Stimulated activated CD4-positive, alpha-beta T cell treated with anti-CD3 and anti-CD28 coated beads, Interleukin-1b, Interleukin-23, amount 100 ng/mL, for 4 hours (primary cell): ENCODE measurements at regions not wholly inside any gene's neighbourhood (a gene's known extent, or its start where the extent isn't known, plus 50 kb on each side); places are given as distances from the start of the nearest gene placed in this dataset.
"Not testable (repeated sequence)": the region's sequence is repeated elsewhere in the genome, so short reads cannot be mapped to it uniquely, and the experiment has no call there.

Experiments
- DNase-seq, 2 donors: peaks; one replicate each; pipeline ENCODE4 v3.0.0-alpha.2; 2020; ENCODE audit warnings: low read depth in 2 of 2

- DNase-seq, result no peak
Measured at GRCh38 chr21:35982717-35983116, 77.6 kb downstream of the SETD4 start.

GRCh38 chr21:35981514-35982070 lies 78.7 kb downstream of the SETD4 start:
- no peak for DNase-seq

- no peak for DNase-seq
Measured at GRCh38 chr21:35980821-35981220, 79.5 kb downstream of the SETD4 start.

DNA sequence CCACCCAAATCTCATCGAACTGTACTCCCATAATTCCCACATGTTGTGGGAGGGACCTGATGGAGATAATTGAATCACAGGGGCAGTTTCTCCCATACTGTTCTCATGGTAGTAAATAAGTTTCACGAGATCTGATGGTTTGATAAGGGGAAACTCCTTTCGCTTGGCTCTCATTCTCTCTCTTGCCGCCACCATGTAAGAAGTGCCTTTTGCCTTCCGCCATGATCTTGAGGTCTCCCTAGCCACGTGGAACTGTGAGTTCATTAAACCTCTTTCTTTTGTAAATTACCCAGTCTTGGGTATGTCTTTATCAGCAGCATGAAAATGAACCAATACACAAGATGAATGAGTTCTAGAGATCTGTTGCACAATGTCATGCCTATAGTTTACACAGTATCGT lies 82.5 kb downstream of the SETD4 start:
- not testable (repeated sequence) for DNase-seq

DNA sequence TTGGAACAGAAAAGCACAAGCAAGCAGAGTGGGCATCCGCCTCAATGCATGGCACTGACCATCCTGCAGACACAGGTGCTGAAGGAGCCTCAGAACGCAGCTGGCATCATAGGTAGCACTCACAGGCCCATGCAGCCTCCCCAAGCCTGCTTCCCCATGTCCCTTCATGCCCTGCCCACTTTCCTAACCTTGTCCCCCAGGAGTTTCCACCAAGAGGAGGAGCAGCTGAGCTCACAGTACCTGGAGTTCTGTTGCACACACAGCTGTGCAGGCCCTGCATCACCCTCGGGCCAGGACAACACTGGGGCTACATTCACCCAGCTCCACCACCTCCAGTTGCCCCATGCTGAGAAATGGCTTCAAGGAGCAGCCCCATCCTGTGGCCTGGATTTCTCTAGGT lies 83.4 kb downstream of the SETD4 start:
- DNase-seq, result no peak

- DNase-seq, result no peak
Measured at GRCh38 chr21:35976481-35976880, 83.8 kb downstream of the SETD4 start.

DNA sequence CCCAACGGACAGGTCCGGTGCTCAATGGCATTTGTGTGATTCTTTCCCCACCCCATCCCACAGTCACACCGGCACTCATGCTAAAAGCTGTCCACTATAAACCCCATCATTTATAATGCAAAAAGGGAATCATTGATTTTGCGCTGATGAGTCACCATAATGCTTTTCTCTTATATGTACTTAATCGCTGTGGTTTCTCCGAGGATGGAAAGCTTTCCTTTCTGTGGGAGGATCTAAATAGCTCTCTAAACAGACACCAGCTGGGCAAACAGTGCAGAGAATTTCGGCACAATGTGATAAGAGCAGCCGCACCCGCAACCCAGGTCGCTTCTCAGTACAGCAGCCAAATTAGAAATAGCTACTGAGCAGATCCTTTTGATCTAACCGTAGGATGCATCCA lies 85.6 kb downstream of the SETD4 start:
- no peak for DNase-seq

DNA sequence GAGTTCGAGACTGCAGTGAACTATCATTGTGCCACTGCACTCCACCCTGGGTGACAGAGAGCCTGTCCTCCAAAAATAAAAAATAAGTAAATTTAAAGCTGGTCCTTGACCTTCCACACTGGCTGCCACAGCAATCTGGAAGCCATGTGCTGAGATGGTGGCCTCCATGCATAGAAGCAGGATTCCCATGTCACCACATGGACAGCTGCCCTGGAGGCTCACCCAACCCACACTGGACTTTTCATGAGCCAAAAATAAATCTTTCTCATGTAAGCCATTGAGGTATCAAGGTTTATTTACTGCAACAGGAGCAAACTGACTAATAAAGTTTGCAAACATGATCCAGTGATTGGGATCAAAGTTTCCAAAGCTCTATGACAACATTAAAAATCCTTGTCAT lies 88.5 kb downstream of the SETD4 start:
- no peak for DNase-seq

GRCh38 chr21:35969281-35969680 lies 91.0 kb downstream of the SETD4 start:
- DNase-seq, result no peak

DNA sequence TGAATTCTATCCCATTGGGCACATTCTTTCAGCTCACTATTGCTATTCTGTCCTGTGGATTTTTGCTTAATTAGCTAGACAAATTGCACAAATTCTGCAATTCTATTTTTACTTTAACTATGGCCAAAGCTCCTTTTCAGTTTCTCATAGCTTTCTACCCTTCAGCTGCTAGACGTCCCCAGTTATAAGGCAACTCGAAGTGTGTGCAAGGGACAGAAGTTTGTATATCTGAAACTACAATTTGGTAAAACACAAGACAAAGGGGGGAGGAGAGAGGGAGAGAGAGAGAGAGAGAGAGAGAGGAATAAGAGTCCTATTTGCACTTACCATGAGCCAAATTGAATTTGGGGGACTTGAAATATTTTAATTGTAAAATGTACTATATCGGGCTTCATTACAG lies 91.8 kb downstream of the SETD4 start:
- no peak for DNase-seq

DNA sequence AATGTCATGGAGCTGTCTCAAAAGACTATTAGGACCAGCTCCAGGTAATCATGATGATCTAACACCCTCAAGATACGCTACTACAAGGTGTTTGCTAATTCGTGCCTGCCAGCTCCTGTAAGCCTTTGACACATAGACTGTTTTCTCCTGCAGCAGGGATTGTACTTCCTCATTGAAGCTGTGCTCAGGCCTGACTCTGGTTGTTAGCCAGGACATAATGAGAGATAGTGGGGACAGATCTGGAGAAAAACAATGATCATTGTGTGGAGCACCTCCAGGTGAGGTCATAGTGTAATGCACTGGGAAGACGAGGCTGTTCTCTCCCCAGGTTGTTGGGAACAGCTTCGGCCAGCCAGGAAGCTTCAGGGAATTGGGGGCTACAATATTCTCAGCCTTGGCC lies 94.6 kb downstream of the SETD4 start:
- no peak for DNase-seq

DNA sequence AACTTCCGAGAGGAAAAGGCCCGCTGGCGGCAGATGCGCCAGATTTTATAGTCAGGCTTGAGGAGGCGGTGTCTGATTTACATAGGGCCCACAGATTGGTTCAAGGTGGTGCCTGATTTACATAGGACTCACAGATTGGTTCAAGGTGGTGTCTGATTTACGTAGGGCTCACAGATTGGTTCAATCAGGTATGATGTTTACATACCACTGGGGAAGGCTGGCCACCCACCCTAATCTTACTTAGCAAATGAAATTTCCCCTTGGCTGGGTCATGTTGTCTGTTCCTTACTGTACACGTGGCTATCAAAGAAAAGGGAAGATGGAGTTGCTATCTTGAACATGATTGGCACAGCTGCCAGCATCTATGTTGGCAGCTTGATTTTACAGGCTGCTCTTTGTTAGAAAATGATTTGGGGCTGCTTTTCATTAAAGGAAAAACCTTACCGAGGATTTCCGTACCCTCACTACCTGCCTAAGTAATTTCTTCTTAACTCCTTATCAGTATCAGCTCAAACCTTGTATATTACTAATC lies 96.3 kb downstream of the SETD4 start:
- no peak for DNase-seq

DNA sequence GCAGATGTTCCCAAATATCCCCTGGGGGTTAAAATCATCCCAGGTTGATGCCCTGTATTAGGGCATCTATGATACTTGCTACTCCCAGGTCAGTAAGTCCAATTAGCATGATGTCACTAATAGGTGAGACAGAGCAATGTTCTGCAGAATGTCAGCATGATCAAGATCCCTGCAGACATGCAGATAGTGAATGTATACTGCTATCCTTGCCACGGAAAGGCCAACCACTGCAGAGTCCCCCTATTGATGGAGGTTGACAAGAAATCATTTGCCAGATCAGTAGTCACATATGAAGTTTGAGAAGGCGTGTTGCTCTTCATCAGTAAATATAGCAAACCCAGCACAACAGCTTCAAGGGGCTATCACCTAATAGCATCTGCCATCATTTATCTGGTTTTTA lies 97.4 kb downstream of the SETD4 start:
- DNase-seq, result no peak

DNA sequence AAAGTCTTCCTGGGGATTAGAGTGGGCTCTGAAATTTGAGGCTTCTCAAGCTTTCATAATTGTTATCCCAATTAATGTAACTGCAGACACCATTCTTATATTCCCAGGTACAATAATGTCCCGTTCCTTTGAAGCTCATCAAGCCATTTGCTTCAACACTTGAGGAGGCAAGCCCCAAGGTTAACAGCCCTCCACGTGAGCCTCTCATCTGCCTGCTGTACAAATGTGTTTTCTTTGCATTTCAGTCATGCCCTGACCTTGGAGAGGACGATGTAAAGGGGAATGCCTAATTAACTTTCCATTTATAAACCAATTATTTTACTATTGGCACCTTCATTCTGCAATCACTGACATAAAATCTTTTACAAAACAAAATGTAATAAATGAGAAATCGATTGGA lies 106.3 kb downstream of the SETD4 start:
- DNase-seq, result no peak

DNA sequence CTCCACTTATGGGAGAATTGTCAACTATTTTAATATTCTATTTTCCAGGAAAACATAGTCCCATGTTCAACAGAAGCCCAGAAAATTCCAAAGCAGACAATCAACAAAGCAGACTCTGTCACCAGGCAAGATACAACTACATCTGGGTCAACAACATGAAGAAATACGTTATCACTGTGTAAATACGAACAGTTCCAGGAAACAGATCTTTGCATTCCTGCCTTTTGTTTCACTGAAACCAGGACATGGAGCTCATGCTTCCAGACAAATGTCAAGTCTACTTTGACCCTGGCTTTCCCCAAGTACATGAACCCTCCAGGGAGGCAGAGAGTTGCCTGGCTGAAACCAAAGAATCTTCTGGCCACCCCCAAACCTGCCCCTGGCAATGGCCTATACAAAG lies 106.7 kb downstream of the SETD4 start:
- no peak for DNase-seq

- no peak for DNase-seq
Measured at GRCh38 chr21:35952651-35953340, 107.5 kb downstream of the SETD4 start.

- DNase-seq, result no peak
Measured at GRCh38 chr21:35948982-35949381, 111.3 kb downstream of the SETD4 start.

DNA sequence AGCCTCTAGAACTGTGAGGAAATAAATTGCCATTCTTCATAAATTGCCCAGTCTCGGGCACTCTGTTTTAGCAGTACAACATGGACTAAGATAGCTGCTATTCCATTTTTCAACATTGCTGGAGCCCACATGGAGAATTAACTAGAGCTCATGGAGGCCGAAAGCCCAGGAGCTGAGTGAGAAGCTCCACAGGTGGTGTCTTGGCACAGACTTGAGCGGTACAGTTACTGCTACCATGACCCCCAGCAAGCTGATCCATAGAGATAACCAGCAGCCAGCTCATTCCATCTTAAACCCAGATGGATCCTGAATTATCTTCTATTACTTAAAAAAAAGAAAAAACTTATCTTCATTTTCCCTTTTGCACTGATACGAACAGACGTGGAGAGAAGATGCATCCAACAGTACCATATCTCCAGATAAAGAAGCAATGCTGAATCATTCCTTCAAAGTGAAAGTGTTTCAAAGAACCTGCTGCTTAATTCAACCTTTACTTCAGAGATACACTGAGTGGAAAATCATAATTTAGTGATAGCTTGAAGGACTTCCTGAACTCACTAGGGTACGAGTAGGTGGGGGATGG lies 115.1 kb downstream of the SETD4 start:
- DNase-seq, result no peak

DNA sequence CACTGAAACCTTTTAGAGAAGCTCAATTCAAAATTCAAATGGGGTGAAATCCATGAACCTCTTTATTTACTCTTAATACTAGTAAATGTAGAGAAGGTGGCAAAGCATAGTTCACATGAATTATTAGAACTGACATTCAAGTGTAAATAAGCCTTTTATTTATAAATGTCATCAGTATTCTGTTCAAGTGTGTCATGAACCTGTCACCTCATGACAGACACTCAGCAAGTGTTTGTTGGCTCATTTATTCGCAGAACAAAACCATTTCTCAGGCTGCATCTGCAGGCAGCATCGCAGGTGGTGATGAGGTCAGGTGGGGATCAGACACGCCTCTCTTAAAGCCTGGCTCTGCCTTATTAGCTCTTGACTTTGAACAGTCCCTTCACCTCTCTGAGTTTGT lies 116.6 kb downstream of the SETD4 start:
- no peak for DNase-seq

- DNase-seq, result no peak
Measured at GRCh38 chr21:35942211-35943144, 117.8 kb downstream of the SETD4 start.

DNA sequence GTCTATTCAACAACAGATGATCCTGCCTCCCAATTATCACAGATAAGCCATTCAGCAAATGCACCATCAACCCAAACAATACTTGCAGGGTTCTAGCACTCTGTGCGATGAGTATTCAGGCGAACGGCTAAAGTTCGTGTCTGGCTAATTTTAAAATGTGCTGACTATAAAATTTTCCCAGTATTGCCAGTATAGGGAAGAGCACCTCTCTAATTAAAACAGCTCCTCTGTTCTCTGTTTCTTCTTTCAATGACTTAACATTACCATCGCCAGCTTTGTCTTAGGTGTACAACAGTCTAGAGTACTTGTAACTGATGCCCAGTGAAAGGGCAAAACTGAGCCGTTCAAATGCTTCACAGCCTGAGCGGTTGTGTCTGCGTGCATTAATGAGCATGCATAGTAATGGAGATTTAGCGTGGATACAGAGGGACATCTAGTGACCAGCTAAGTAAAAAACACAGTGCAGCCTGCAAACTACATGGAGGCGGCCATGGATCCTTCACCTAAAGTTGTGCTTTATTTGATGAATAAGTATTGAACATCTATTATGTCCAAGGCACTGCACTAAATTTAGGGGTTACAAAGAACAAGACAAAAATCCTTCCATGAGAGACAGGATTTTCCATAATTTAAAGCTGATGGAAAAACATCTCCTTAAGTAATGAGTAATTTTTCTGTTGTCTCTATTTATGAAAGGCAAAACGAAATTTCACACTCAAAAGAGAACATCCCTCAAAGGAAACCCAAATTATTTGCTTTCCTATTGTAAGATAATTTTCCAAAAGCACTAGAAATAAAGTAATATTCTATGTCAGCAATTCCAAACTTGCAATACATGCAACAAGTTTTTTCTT lies 120.0 kb downstream of the SETD4 start:
- DNase-seq, result no peak
